ENCODE measurements at regions not wholly inside any gene's neighbourhood (a gene's known extent, or its start where the extent isn't known, plus 50 kb on each side); places are given as distances from the start of the nearest gene placed in this dataset.

- H3K9me3 Mint-ChIP-seq = peaks cover 2% of the 10 kb centered on the region
- no peak overlapping the region for H3K27ac Mint-ChIP-seq (ENCODE audit: unreplicated experiment)
- no peak for TF ChIP-seq CTCF (conservative IDR thresholded peaks at IDR 0.05)
- H3K36me3 Mint-ChIP-seq (ENCODE audit: low read depth) = no peaks in the 10 kb centered on the region
- H3K4me3 Mint-ChIP-seq = no peak overlapping the region
- no peaks in the 10 kb centered on the region for H3K27me3 Mint-ChIP-seq (ENCODE audit: low read depth)
- DNase-seq (ENCODE audit: low read depth, low spot score) = no peak
- H3K4me1 Mint-ChIP-seq = peaks cover 13% of the 10 kb centered on the region
Measured at GRCh38 chr2:9156483-9156882, 50.1 kb upstream of the ASAP2 start.

- TF ChIP-seq CTCF (conservative IDR thresholded peaks at IDR 0.05) = no peak
- DNase-seq (ENCODE audit: low read depth, low spot score) = no peak
- Mint-ChIP-seq H3K27ac (ENCODE audit: unreplicated experiment) (no peak overlapping the region), H3K4me3 (no peak overlapping the region), H3K36me3 (ENCODE audit: low read depth) (no peaks in the 10 kb centered on the region), H3K9me3 (peaks cover 2% of the 10 kb centered on the region), H3K27me3 (ENCODE audit: low read depth) (no peaks in the 10 kb centered on the region), H3K4me1 (peaks cover 13% of the 10 kb centered on the region)
Measured at GRCh38 chr2:9154061-9154460, 52.6 kb upstream of the ASAP2 start.

- Mint-ChIP-seq H3K4me1 (peaks cover 13% of the 10 kb centered on the region), H3K9me3 (peaks cover 2% of the 10 kb centered on the region), H3K27me3 (ENCODE audit: low read depth) (no peaks in the 10 kb centered on the region), H3K27ac (ENCODE audit: unreplicated experiment) (no peak overlapping the region), H3K4me3 (no peak overlapping the region), H3K36me3 (ENCODE audit: low read depth) (no peaks in the 10 kb centered on the region)
- no peak for DNase-seq (ENCODE audit: low read depth, low spot score)
- no peak for TF ChIP-seq CTCF (conservative IDR thresholded peaks at IDR 0.05)
Measured at GRCh38 chr2:9153643-9153980, 53.0 kb upstream of the ASAP2 start.

GRCh38 chr2:9152975-9153642 is 53.5 kb upstream of the ASAP2 start:
- Mint-ChIP-seq H3K36me3 (ENCODE audit: low read depth) (no peaks in the 10 kb centered on the region), H3K27me3 (ENCODE audit: low read depth) (no peaks in the 10 kb centered on the region), H3K27ac (ENCODE audit: unreplicated experiment) (no peak overlapping the region), H3K4me1 (peaks cover 13% of the 10 kb centered on the region), H3K4me3 (peak overlapping the region; percentile 21), H3K9me3 (peaks cover 2% of the 10 kb centered on the region)
- TF ChIP-seq CTCF (conservative IDR thresholded peaks at IDR 0.05) = no peak
- DNase-seq (ENCODE audit: low read depth, low spot score) = no peak

GRCh38 chr2:9150906-9151305 is 55.7 kb upstream of the ASAP2 start:
- TF ChIP-seq CTCF (conservative IDR thresholded peaks at IDR 0.05) = no peak
- peaks cover 13% of the 10 kb centered on the region for H3K4me1 Mint-ChIP-seq
- H3K27ac Mint-ChIP-seq (ENCODE audit: unreplicated experiment) = no peak overlapping the region

GRCh38 chr2:9150568-9150900 is 56.1 kb upstream of the ASAP2 start:
- DNase-seq (ENCODE audit: low read depth, low spot score) = no peak
- no peak overlapping the region for H3K4me3 Mint-ChIP-seq
- peaks cover 13% of the 10 kb centered on the region for H3K4me1 Mint-ChIP-seq
- H3K9me3 Mint-ChIP-seq = no peaks in the 10 kb centered on the region
- H3K27me3 Mint-ChIP-seq (ENCODE audit: low read depth) = peaks cover 4% of the 10 kb centered on the region
- H3K27ac Mint-ChIP-seq (ENCODE audit: unreplicated experiment) = no peak overlapping the region
- H3K36me3 Mint-ChIP-seq (ENCODE audit: low read depth) = no peaks in the 10 kb centered on the region
- no peak for TF ChIP-seq CTCF (conservative IDR thresholded peaks at IDR 0.05)

More at GRCh38 chr2:9150906-9151305, 55.7 kb upstream of the ASAP2 start:
- no peak for DNase-seq (ENCODE audit: low read depth, low spot score)
- Mint-ChIP-seq H3K36me3 (ENCODE audit: low read depth) (no peaks in the 10 kb centered on the region), H3K4me3 (no peak overlapping the region), H3K27me3 (ENCODE audit: low read depth) (peaks cover 4% of the 10 kb centered on the region), H3K9me3 (no peaks in the 10 kb centered on the region)

Measured in neural crest cell (in vitro differentiated cells).